Cerebellar cortex (tissue), 1 donor: ENCODE measurements at regions not wholly inside any gene's neighbourhood (a gene's known extent, or its start where the extent isn't known, plus 50 kb on each side); places are given as distances from the start of the nearest gene placed in this dataset.

ENCODE experiments used
- DNase-seq: peaks from one replicate; pipeline ENCODE4 v3.0.0-alpha.2; 2015; ENCODE audit warnings: low spot score

DNA sequence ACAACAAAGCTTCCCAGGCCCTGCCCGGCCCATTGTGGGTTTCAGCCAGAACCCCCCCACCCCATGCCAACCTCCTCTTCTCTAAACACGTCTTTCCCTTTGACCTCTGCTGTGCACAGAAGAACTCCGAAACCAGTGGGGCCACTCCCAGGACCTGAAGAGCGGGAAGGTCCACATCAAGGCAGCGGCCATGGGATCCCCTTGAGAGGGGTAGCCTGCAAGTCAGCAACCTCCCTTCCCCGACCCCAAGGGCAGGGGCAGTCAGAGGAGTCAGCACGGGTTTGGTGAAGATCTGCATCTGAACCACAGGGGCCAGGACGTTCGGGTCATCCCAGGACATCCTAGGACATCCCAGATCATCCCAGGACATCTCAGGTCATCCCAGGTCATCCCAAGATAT, 379.9 kb upstream of the IRX4 start:
- no peak for DNase-seq

DNA sequence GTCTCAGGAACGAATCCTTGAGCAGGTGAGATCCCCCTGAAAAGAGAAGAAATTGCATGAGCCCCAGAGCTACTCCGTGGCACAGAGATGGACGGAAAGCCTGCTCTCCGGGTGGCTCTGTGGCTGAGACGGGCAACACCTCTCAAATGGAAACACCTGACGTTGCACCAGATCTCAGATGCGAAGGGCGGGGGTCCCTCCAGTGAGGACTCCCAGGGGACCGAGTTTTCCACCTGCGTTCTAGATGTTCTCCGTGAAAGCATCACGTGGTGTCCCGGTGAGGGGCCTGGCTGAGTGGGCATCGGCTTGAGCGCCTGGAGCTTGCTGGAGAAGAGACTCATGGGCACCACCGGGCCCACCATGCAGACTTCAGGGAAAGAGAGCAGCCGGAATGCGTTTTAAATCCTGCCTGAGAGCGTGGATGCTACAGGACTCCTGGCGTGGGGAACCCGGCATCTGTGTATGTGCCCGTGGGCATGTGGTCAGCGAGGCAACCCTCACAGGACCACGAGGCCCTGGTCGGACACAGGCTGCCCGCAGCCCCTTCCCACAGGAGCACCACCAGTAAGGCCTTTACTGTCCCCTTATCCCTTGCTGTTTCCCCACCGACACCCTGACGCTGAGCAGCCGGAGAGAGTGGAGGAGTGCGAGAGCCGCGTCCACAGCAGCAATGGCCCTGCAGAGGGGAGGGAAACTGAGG, 378.4 kb upstream of the IRX4 start:
- no peak for DNase-seq

DNA sequence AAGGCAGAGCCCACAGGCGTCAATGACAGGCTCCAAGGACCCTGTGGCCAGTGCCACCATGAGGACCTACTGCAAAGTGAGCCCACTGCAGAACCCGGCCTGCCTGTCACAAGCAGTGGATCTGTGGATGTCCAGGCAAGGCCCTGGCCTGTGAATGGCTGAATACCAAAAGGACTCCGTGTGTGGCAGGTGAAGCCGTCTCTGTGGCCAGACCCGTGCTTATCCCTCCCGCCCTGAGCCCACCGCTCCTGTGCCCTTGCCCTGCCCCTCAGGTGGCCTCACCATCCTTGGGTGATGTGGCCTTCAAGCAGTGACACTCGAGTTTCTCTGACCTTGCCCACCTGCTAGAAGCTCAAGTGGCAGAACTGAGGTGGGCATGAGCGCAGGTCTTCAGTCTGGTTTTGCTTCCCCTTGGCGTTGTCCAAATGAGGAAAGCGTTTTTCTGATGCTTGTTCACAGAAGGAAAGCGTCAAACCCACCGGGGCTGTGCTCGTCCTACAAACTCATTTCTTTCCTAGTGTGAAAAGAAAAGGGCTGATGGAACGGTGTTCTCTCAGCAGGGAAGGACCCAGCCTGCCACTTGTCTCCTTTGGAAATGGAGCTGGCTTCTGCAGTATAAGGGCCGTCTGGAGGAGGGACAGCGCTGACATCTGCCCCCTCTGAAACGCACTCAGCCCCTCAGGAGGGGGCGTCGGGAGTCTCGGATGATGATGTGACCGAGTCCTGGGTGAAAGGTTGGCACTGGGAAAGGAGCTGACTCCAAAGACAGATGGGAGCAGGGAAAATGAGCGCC, 377.7 kb upstream of the IRX4 start:
- no peak for DNase-seq

DNA sequence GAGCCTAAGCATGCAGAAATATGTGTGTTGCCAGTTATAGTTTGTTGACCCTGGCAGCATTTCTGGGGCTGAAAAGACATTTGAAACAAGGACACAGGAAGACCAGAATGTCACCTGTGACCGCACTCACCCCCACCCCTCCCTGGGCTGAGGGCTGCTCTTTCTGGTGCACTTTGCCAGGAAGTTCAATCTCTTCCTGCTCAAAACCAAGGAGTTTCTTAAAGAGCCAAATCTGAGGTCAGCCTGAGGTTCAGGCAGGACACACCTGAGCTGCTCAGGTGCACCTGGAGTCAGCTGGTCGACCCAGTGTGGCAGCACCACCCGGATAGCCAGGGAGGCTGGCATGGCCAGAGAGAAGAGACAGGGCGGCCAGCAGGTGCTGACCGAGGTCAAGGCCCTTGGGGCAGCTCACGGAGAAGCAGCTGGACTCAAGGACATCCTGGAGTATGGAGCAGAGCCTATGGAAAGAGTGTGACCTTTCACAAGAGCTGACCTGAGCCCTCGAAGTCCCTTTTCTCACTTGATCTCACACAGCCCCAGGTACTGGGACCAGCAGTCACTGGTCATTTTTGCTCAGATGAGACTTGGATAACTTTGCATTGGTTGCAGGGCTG, 376.9 kb upstream of the IRX4 start:
- DNase-seq, result no peak

DNA sequence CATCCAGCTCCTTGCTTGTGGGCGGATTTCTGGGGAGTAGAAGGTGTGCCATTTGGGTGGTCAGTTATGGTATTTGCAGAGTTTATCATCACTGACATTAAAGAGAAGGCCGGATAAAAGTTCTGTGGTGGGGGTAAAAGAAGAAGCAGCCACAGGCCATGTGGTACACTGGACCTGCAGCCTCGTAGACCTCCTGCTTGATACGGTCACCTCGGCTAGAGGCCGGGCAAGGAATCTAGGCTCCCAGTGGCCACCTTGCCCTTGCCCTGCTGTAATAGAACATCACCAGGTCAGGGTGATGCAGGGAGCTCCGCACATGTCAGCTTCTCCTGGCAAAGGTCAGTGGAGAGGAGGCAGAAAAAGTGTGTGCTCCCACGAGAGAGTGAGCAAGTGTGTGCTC, 376.1 kb upstream of the IRX4 start:
- no peak for DNase-seq

DNA sequence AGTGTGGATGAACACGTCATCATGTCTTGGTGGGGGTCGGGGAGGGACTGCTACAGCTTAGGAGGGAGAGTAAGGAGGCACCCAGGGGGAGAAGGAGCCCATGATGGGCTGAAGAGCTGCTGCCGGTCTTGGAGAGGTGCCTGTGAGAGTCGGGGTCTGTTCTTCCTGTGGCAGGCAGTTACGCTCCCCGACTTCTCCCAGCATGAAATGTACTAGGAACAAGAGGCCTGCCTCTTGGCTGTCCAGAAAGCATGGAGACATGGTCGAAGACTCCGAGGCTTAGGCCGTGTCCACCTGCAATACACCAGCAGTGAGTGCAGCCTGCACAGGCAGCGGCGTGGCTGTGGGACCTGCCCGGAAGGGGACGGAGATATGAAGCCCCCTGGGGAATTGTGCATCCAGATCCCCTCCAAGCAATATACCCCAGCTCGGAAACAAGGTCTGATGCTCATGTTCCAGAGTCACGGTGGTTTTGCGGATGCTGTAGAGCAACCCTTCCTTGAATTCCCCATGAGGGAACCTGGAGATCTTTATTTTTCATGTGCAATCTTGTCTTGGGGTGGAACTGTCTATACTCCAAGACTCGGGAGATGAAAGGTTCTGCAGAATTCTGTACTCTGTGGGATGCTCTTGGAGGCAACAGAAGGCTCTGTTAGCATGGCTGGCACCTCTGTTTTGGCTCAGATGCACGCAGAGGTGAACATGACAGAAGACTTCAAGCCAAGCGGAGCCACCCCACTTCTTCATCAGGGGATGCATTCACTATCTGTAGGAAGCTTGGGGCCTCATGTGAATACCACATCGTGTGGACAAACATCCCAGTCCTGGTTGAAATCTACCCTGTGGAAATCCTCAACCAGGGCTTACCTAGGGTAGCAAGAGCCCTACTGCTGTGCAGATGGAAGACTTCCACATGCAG, 374.9 kb upstream of the IRX4 start:
- no peak for DNase-seq

DNA sequence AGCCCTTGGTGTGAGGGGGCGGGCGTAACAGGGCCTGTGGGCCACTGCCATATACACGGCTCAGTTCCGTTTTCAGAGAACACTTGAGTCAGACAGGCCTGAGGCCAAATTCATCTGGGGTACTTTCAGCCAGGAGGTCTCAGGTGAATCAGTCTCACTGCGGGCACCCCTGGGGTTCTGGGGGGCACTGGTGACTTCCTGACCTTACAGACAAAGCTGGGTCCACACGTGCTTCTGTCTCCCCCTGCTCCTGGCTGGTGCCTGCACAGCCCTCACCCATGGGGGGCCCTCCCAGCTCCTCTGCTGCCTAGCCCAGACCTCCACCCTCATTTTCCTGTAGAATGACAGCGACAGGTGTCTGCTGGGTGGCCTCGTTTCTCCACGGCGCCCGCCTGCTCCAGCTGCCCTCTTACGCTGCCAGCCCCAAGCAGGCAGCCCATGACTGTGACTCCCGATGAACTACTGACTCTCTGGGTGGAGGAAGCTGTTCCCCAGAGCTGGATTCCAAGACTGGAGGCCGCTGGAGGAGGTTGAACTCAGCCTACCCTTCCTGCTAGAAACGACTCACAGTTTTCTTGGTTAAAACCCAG, 374.1 kb upstream of the IRX4 start:
- no peak for DNase-seq

DNA sequence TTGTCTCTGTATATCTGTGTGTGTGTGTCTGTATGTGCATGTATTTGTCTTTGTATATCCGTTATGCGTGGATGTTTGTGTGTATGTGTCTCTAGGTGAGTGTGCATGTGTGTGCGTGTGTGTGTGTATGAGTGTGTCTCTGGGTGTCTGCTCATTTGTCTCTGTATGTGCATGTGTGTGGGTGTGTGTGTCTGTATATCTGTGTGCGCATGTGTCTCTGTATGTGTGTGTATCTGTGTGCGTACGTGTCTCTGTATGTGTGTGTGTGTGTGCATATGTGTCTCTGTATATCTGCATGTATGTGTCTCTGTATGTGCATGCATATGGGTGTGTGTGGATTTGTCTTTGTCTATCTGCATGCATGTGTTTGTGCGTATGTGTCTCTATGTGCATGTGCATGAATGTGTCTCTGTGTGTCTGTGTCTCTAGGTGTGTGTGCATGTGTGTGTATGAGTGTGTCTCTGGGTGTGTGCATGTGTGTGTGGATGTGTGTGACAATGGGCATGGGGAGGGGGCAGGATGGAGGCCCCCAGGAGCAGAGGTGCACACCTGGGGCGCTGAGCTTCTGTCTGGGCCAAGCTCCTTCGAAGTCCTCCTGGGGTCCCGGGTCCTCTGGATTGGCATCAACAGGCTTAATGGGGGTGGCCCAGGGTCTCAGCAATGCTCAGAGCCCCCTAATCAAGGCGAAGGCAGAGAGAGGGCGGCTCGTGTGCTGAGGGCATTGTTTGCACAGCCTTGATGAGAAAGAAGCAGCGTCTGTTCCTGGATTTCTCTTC, 373.4 kb upstream of the IRX4 start:
- DNase-seq, result no peak

DNA sequence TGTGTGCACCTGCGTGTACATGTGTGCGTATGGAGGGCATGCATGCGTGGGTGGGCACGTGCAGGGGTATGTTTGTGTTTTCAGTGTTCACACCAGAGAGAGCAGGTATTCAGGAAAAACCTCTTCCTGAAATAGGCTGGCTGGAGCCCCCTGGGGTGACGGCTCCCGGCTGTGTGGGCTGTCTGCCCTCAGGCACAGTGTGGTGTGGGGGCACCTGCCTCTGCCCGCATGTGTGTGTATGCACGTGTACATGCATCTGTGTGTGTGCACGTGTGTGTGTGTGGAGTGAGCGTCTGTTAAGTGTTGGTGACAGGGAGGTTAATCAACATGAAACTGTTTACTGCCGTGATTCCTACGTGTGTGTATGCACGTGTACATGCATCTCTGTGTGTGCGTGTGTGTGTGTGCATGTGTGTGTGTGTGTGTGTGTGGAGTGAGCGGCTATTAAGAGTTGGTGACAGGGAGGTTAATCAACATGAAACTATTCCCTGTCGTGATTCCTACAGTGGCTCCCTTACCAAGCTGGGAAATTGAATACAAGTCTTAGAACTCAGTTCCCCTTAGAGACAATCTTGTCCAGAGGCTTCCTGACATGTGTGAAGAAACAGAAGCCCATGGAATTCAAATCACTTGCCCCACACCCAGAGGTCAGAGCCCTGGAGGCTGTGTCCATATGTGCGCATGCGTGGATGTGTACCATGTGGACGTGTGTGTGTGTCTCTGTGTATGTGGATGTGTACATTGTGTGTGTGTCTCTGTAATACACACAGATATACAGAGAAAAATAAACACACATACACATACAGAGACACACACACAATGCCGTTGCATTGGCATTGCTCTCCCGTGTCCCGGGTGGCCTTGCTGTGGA, 372.4 kb upstream of the IRX4 start:
- no peak for DNase-seq

DNA sequence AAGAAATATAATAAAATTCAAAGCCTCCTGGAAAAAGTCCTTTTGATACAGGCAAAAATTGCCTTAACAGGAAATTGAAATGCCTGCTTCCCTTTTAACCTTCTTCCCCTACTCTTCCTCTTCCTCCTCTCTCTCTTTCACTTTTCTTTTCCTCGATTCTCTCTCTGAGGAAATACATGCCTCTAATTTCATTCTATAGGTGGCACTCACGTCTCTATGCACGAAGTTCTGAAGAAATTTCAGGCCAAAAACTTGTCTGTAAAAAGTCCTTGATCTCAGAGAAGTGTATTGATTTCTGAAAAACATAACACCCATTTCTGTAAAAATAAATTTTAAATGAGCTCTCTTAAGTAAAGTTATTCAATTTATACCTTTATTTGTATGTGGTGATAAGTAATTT, 371.7 kb upstream of the IRX4 start:
- no peak for DNase-seq

DNA sequence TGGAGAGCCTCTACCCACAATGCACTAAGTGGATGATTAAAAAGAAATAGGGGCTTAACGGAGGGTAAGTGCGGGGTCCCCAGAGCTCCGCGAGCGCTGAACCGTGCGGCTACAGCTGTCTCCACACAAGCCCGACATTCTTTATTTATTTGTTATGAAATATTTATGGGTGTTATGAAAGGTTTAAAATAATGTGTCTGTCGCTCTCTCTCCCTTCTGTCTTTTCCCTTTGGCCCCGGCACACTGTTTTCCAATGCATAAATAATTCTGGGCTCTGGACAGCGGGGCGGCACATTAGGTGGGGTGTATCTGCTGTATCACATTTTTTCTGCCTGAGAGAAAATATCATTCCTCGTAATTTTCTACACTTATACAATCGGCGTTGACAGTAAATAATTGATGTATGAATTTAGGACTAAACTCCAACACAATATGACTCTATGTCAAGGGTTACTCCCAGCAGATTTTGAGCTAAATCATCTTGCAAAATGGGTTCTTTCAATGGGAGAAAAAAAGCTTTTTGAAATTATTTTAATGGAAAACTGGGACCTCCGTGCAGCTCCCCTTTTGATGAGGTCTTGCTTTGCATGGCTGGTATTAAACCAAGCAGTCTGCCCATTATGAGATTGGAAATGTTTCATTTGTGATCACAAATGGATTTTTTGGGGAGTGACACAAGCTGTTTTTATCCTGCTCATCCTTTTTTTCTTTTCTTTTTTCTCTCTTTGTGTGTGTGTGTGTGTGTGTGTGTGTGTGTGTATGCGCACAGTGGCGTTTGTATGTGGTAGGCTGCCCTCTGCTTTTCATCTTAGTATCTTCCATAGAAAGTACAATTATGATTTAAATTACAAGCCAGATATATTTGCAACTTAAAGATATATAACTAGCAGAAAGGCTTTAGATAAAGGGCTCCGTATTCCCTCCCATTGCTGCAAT, 370.6 kb upstream of the IRX4 start:
- DNase-seq, result no peak

DNA sequence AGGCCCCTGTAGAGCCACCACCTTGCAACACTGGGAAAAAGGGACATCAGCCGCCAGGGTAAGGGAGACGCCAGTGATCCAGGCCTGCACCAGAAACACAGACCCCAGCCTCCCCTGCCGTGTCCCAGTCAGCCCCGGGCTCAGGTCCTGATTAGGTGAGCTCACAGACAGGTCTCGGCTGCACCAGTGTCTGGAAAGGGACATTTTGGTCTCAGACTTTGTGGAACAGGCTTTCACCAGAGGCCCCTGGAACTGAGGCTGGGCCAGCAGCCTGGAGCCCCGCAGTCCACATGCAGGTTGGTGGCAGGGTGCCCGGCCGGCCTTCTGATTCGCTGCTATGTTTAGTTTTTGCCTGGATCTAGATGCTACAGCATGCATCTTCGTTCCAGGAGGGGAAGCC, 369.0 kb upstream of the IRX4 start:
- DNase-seq, result no peak

DNA sequence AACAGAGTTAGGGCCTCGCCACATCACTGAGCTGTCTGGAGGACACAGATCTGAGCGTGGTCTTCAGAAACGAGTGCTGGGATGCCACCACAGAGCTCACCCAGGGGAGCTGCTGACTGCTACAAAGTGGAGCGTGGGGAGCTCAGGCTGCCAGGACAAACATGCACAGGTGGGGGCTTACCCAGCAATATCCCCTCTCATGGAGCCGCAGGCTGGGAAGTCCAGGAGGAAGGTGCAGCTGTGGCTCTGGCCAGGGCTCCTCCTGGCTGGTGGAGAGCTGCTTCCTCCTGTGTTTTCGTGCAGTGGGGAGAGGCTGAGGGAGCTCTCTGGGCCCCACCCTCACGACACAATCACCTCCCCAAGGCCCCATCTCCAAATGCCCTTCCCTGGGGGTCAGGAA, 368.6 kb upstream of the IRX4 start:
- DNase-seq, result no peak

DNA sequence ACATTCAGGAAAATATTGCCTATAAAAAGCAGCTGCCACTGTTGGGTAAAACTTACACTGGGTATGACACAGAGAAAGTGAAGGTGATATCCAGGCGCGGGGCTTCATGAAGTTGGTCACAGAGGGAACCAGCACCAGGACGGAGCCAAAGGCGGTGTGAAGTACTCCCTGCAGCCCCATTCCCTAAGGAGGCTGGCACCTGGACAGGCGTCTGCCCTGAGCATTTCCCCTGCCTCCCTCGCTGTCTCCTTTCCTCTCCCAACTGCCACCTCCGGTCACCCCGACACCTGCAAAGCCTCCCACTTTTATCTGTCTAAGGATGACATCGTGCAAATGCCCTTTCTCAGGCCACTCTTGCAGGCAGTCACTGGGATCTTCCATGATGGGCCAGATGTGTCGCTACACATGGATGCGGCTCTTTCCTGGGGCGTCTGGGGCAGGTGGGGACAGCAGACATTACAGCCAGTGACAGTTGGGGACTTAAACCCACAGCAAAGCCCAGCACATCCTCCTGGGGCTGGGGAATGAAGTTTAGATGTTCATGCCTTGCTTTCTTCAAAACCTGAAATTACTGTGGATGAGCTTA, 367.7 kb upstream of the IRX4 start:
- no peak for DNase-seq

DNA sequence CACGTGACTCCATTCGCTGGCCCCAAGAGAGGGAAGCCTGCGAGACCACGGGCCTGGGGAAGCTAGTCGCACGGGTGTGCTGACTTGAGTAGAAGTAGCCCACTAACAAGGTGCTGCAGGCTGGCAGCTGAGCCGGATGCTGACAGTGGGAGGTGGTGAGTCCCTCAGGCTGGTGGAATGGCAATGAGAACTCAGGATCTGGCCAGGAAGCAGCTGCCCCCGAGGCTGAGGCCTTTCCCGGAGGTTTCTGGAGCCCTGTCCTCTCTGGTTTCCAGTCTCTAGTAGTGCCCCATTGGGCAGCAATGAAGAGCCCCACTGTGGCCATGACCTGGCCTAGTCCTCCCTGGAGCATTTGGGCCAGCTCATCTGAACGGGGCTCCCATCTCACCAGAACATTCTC, 366.7 kb upstream of the IRX4 start:
- no peak for DNase-seq

DNA sequence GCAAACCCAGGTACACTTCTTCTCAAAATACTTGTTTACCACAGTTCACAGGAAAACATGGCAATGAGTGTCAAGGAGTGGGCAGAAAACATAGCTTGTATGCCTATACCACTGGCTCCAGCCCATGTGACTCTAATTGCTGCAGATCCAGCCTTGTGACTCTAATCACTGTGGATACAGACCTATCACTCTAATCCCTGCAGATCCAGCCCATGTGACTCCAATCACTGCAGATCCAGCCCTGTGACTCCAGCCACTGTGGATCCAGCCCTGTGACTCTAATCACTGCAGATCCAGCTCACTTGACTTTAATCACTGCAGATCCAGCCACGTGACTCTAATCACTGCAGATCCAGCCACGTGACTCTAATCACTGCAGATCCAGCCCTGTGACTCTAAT, 366.3 kb upstream of the IRX4 start:
- DNase-seq, result no peak

DNA sequence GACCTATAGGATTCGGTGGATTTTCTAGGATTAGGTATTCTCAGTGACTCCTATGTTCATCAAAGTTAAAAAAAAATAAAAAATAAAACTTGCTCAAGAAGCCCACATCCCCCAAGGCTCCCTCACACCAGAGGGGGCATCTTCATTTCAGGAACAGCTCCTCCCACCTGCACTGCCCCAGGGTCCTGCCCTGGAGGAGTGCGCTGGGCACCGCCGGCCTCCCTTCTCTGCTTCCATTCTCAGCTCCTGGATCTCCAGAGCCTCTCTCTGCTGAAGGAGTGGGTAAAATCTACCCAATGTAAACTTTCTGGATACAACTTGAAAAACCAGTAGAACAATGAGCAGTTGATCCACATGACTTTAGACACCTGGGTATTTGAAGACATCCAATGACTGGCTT, 359.8 kb upstream of the IRX4 start:
- DNase-seq, result no peak

DNA sequence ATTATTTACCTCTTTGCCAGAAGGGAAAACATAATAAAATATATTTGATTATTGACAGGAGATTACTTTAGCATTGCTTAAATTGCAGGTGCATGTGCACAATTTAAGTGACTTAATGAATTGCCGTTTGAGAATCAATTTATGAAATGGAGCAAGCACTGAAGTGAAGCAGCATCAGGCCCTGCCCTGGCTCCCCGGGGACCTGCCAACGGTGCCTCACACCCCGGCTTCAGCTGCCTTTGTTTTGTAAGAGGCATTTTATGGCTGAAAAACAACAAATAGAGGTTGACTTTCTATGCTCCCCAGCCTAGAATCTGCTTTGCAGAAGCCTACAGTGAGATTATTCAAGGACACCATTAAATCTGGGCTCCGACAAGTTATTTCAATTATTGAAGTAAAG, 359.1 kb upstream of the IRX4 start:
- no peak for DNase-seq
